ENCODE measurements at regions not wholly inside any gene's neighbourhood (a gene's known extent, or its start where the extent isn't known, plus 50 kb on each side); places are given as distances from the start of the nearest gene placed in this dataset.

- DNase-seq: no peak
- WGBS, 5 donors: 54 to 61% (median 58%) methylated on average over 7 of the region's 7 CpGs
- Histone ChIP-seq H3K4me1 (no peaks in the 10 kb centered on the region), H3K9me3 (no peaks in the 10 kb centered on the region), H3K27me3 (replicated peaks in 1 of 7) (no peaks in the 10 kb centered on the region), H3K36me3 (no peaks in the 10 kb centered on the region), H3K4me3 (no peak overlapping the region), H3K27ac (no peak overlapping the region)
- TF ChIP-seq POLR2AphosphoS5 (IDR thresholded peaks at IDR 0.05) (no peak), POLR2A (IDR thresholded peaks at IDR 0.05) (no peak), CTCF (IDR thresholded peaks at IDR 0.05 in 8 of 11, conservative IDR thresholded peaks at IDR 0.05 in 3 of 11) (no peak)
- intact Hi-C loops (cut with DNase I; ENCODE audit: low total_unique reads): no loop called here
Measured at GRCh38 chr4:19684084-19684483, 567.6 kb upstream of the SLIT2 start.

- H3K36me3 ChIP-seq: no peaks in the 10 kb centered on the region
- no peaks in the 10 kb centered on the region for H3K27me3 ChIP-seq (replicated peaks in 1 of 7)
- no peak overlapping the region for H3K27ac ChIP-seq
- no peak overlapping the region for H3K4me3 ChIP-seq
- intact Hi-C loops (cut with DNase I; ENCODE audit: low total_unique reads): no loop called here
- H3K4me1 ChIP-seq: no peaks in the 10 kb centered on the region
- WGBS, 5 donors: 59 to 73% (median 64%) methylated on average over 4 of the region's 4 CpGs
- no peak for DNase-seq
- TF ChIP-seq POLR2A (IDR thresholded peaks at IDR 0.05) (no peak), POLR2AphosphoS5 (IDR thresholded peaks at IDR 0.05) (no peak), CTCF (IDR thresholded peaks at IDR 0.05 in 8 of 11, conservative IDR thresholded peaks at IDR 0.05 in 3 of 11) (no peak)
- no peaks in the 10 kb centered on the region for H3K9me3 ChIP-seq
Measured at GRCh38 chr4:19683426-19683825, 568.3 kb upstream of the SLIT2 start.

- DNase-seq: no peak
- Histone ChIP-seq H3K27ac (no peak overlapping the region), H3K36me3 (no peaks in the 10 kb centered on the region), H3K4me1 (peaks cover 0 to 10% (median 0%) of the 10 kb centered on the region in 6 donors), H3K4me3 (no peak overlapping the region), H3K27me3 (replicated peaks in 1 of 7) (no peaks in the 10 kb centered on the region), H3K9me3 (peaks cover 0 to 6% (median 4%) of the 10 kb centered on the region in 8 donors)
- TF ChIP-seq POLR2A (IDR thresholded peaks at IDR 0.05): no peak
- TF ChIP-seq POLR2AphosphoS5 (IDR thresholded peaks at IDR 0.05): no peak
- no peak for TF ChIP-seq CTCF (IDR thresholded peaks at IDR 0.05 in 8 of 11, conservative IDR thresholded peaks at IDR 0.05 in 3 of 11)
- intact Hi-C loops (cut with DNase I; ENCODE audit: low total_unique reads): no loop called here
Measured at GRCh38 chr4:19677211-19677610, 574.5 kb upstream of the SLIT2 start.

GRCh38 chr4:19675172-19675811 lies 576.4 kb upstream of the SLIT2 start:
- TF ChIP-seq POLR2A (IDR thresholded peaks at IDR 0.05) (no peak), POLR2AphosphoS5 (IDR thresholded peaks at IDR 0.05) (no peak)
- no peaks in the 10 kb centered on the region for H3K27me3 ChIP-seq (replicated peaks in 1 of 7)
- H3K36me3 ChIP-seq: no peaks in the 10 kb centered on the region
- intact Hi-C loops (cut with DNase I; ENCODE audit: low total_unique reads): no loop called here
- peaks cover 0 to 10% (median 0%) of the 10 kb centered on the region in 6 donors for H3K4me1 ChIP-seq
- 79 to 84% (median 82%) methylated on average over 4 of the region's 4 CpGs for WGBS, 5 donors
- H3K27ac ChIP-seq: peak overlapping the region in 1 of 8 donors; percentile 7
- peaks cover 0 to 24% (median 19%) of the 10 kb centered on the region in 8 donors for H3K9me3 ChIP-seq
- H3K4me3 ChIP-seq: no peak overlapping the region
- no peak for DNase-seq
